ENCODE measurements at regions not wholly inside any gene's neighbourhood (a gene's known extent, or its start where the extent isn't known, plus 50 kb on each side); places are given as distances from the start of the nearest gene placed in this dataset.

GRCh38 chr6:163915131-163915530 is 500.6 kb downstream of the QKI start:
- TF ChIP-seq CTCF (optimal IDR thresholded peaks at IDR 0.05 in 1 of 3, IDR thresholded peaks at IDR 0.05 in 1 of 3, conservative IDR thresholded peaks at IDR 0.05 in 1 of 3; ENCODE audit: extremely low read depth in 1 of 3, insufficient read depth in 2 of 3, low read length in 3 of 3) (no peak), EZH2 (IDR thresholded peaks at IDR 0.05; ENCODE audit: low read length) (no peak)

All from keratinocyte (primary cell).